Upper lobe of left lung (tissue), 6 donors: ENCODE measurements at regions not wholly inside any gene's neighbourhood (a gene's known extent, or its start where the extent isn't known, plus 50 kb on each side); places are given as distances from the start of the nearest gene placed in this dataset.

Experiments
- ATAC-seq, 2 donors: fragments of 200-7000 bp; cut with Tn5 transposase; one replicate each; pipeline ENCODE4 v1.9.1; 2022; ENCODE audit warnings: mild to moderate bottlenecking in 2 of 2, moderate library complexity in 2 of 2; ENCODE audit not compliant: low FRiP score in 2 of 2
- DNase-seq, 2 donors: peaks; one replicate each; pipeline ENCODE4 v3.0.0-alpha.2; 2019 to 2020
- H3K27ac ChIP-seq, 4 donors: fragments of 200-600 bp; sonication (generic); one replicate each; pipeline ENCODE4 v1.5.1; 2016 to 2019
- H3K27me3 ChIP-seq, 4 donors: fragments of 200-600 bp; sonication (generic); one replicate each; pipeline ENCODE4 v1.5.1; 2017 to 2019
- H3K36me3 ChIP-seq, 4 donors: fragments of 200-600 bp; sonication (generic); one replicate each; pipeline ENCODE4 v1.5.1; 2016 to 2019
- H3K4me1 ChIP-seq, 4 donors: fragments of 200-600 bp; sonication (generic); one replicate each; pipeline ENCODE4 v1.5.1; 2018 to 2019
- H3K4me3 ChIP-seq, 4 donors: fragments of 200-600 bp; sonication (generic); one replicate each; pipeline ENCODE4 v1.5.1; 2017 to 2019; ENCODE audit warnings: mild to moderate bottlenecking in 2 of 4, moderate library complexity in 1 of 4
- H3K9me3 ChIP-seq, 4 donors: fragments of 200-600 bp; sonication (generic); one replicate each; pipeline ENCODE4 v1.5.1; 2018 to 2019
- EP300 ChIP-seq, 4 donors: sonication (generic); formaldehyde crosslinking; IDR thresholded peaks; one replicate each; pipeline ENCODE4 v1.5.1; 2017; ENCODE audit warnings: antibody characterized with exemption in 4 of 4, control low read depth in 2 of 4
- POLR2A ChIP-seq, 4 donors: fragments of 450-650 bp; IDR thresholded peaks; one replicate each; pipeline ENCODE4 v1.5.1; 2016 to 2017; ENCODE audit warnings: antibody characterized with exemption in 4 of 4, mild to moderate bottlenecking in 2 of 4
- POLR2AphosphoS5 ChIP-seq, 2 donors: sonication (generic); formaldehyde crosslinking; IDR thresholded peaks; one replicate each; pipeline ENCODE4 v1.5.1; 2017; ENCODE audit warnings: antibody characterized with exemption in 2 of 2
- WGBS, 2 donors: methylation state at CpG; one replicate each; pipeline ENCODE4 v1.1.5; 2017 to 2018; 5-methylcytosine and 5-hydroxymethylcytosine counted together
- TF ChIP-seq, protein P1 (sequence below), 6 experiments: fragments of 450-650 bp in 4 of 6; fragments of 200-600 bp in 2 of 6; sonication (generic) in 2 of 6; IDR thresholded peaks; one replicate each; pipeline ENCODE4 v1.5.1; 2016 to 2019; ENCODE audit warnings: antibody characterized with exemption in 6 of 6
- donor health status: DM: no; HTN: no; CAD: no; lungs with moderate emphysema.
- donor health status: DM: no; HTN: yes; CAD: no; lungs with severe emphysema.

DNA sequence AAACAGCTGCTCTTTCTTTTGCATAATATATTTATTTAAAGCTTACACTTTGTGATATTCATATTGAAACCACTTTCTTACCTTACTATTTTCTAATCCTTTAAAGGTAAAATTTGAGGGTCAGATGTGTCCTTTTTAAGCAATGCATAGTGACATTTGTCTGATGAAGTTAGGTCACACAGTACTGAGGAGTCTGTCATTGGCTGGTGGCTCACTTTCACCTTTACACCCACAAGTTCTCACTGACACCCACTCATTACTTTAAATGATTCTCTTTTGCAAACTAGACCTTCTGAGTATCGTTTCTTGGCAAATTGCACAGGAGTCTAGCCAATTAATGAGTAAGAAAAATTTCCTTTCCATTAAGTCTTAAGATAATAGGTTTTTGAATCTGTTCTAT, 758.3 kb upstream of the ARPP21 start:
- 40 to 42% methylated on average over 1 of the region's 1 CpG for WGBS, 2 donors
- ATAC-seq (no peak), DNase-seq (no peak)
- Histone ChIP-seq H3K36me3 (no peaks in the 10 kb centered on the region), H3K9me3 (no peaks in the 10 kb centered on the region), H3K27me3 (no peaks in the 10 kb centered on the region), H3K4me1 (no peaks in the 10 kb centered on the region), H3K4me3 (no peak overlapping the region), H3K27ac (no peak overlapping the region)
- TF ChIP-seq, protein P1, sequence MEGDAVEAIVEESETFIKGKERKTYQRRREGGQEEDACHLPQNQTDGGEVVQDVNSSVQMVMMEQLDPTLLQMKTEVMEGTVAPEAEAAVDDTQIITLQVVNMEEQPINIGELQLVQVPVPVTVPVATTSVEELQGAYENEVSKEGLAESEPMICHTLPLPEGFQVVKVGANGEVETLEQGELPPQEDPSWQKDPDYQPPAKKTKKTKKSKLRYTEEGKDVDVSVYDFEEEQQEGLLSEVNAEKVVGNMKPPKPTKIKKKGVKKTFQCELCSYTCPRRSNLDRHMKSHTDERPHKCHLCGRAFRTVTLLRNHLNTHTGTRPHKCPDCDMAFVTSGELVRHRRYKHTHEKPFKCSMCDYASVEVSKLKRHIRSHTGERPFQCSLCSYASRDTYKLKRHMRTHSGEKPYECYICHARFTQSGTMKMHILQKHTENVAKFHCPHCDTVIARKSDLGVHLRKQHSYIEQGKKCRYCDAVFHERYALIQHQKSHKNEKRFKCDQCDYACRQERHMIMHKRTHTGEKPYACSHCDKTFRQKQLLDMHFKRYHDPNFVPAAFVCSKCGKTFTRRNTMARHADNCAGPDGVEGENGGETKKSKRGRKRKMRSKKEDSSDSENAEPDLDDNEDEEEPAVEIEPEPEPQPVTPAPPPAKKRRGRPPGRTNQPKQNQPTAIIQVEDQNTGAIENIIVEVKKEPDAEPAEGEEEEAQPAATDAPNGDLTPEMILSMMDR (IDR thresholded peaks at IDR 0.05): no peak
- TF ChIP-seq EP300 (IDR thresholded peaks at IDR 0.05) (no peak), POLR2A (IDR thresholded peaks at IDR 0.05) (no peak), POLR2AphosphoS5 (IDR thresholded peaks at IDR 0.05) (no peak)

- Histone ChIP-seq H3K4me3 (no peak overlapping the region), H3K9me3 (no peaks in the 10 kb centered on the region), H3K4me1 (no peaks in the 10 kb centered on the region), H3K27me3 (no peaks in the 10 kb centered on the region), H3K36me3 (no peaks in the 10 kb centered on the region), H3K27ac (no peak overlapping the region)
- ATAC-seq (no peak), DNase-seq (no peak)
- TF ChIP-seq EP300 (IDR thresholded peaks at IDR 0.05) (no peak), POLR2AphosphoS5 (IDR thresholded peaks at IDR 0.05) (no peak), POLR2A (IDR thresholded peaks at IDR 0.05) (no peak)
- TF ChIP-seq, protein P1 (IDR thresholded peaks at IDR 0.05): no peak
- 84 to 85% methylated on average over 2 of the region's 2 CpGs for WGBS, 2 donors
These were observed 756.6 kb upstream of the ARPP21 start for GRCh38 chr3:34882764-34883163.

- Histone ChIP-seq H3K27ac (no peak overlapping the region), H3K36me3 (no peaks in the 10 kb centered on the region), H3K27me3 (no peaks in the 10 kb centered on the region), H3K4me3 (no peak overlapping the region), H3K4me1 (no peaks in the 10 kb centered on the region), H3K9me3 (no peaks in the 10 kb centered on the region)
- WGBS, 2 donors: 51 to 54% methylated on average over 2 of the region's 2 CpGs
- TF ChIP-seq EP300 (IDR thresholded peaks at IDR 0.05) (no peak), POLR2A (IDR thresholded peaks at IDR 0.05) (no peak)
- DNase-seq (no peak), ATAC-seq (no peak)
These were observed 755.3 kb upstream of the ARPP21 start for GRCh38 chr3:34884007-34884406.

- DNase-seq (no peak), ATAC-seq (no peak)
- Histone ChIP-seq H3K27ac (no peak overlapping the region), H3K36me3 (no peaks in the 10 kb centered on the region), H3K4me3 (no peak overlapping the region), H3K9me3 (no peaks in the 10 kb centered on the region), H3K27me3 (no peaks in the 10 kb centered on the region), H3K4me1 (no peaks in the 10 kb centered on the region)
- WGBS, 2 donors: 42 to 64% methylated on average over 3 to 4 of the region's 4 CpGs
- no peak for TF ChIP-seq EP300 (IDR thresholded peaks at IDR 0.05)
- no peak for TF ChIP-seq POLR2A (IDR thresholded peaks at IDR 0.05)
- no peak for TF ChIP-seq POLR2AphosphoS5 (IDR thresholded peaks at IDR 0.05)
- TF ChIP-seq, protein P1 (IDR thresholded peaks at IDR 0.05): no peak
These were observed 752.9 kb upstream of the ARPP21 start for GRCh38 chr3:34886443-34886842.

DNA sequence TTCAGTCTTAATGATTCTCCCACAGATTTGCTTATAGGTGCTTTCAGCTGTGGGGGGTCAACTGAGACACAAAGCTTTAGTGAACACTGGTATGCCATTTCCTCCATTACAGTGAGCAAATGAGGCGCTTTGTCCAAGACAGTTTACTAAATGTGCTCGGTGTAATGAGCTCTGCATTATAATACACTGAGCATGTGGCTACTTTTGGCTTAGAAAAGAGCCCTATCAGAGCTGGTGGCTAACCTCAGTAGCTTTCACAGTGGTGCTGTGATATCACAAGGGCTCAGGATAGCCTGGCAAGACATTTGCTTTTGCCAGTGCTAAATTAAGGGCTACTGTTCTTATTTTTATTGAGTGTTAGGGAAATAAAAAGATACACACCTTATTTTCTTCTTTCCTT, 749.7 kb upstream of the ARPP21 start:
- H3K4me1 ChIP-seq: no peaks in the 10 kb centered on the region
- H3K9me3 ChIP-seq: no peaks in the 10 kb centered on the region
- H3K36me3 ChIP-seq: no peaks in the 10 kb centered on the region
- H3K27me3 ChIP-seq: no peaks in the 10 kb centered on the region
- H3K4me3 ChIP-seq: no peak overlapping the region
- ATAC-seq (no peak), DNase-seq (no peak)
- TF ChIP-seq EP300 (IDR thresholded peaks at IDR 0.05) (no peak), POLR2A (IDR thresholded peaks at IDR 0.05) (no peak), POLR2AphosphoS5 (IDR thresholded peaks at IDR 0.05) (no peak)
- TF ChIP-seq, protein P1 (IDR thresholded peaks at IDR 0.05): no peak
- 79 to 83% methylated on average over 2 of the region's 2 CpGs for whole genome bisulfite sequencing, 2 donors
- no peak overlapping the region for H3K27ac ChIP-seq
